ENCODE measurements at regions not wholly inside any gene's neighbourhood (a gene's known extent, or its start where the extent isn't known, plus 50 kb on each side); places are given as distances from the start of the nearest gene placed in this dataset.

GRCh38 chr7:131606346-131607290 is 50.2 kb upstream of the PODXL start:
- TF ChIP-seq SUZ12 (IDR thresholded peaks at IDR 0.05; ENCODE audit: extremely low read depth, insufficient read depth, insufficient read length) (no peak), YY1 (IDR thresholded peaks at IDR 0.05; ENCODE audit: insufficient read depth, insufficient read length) (no peak), ZNF274 (IDR thresholded peaks at IDR 0.05; ENCODE audit: low read depth, low read length) (no peak)

All from NT2/D1 (cell line).